HG03571 (cell line): ENCODE measurements at regions not wholly inside any gene's neighbourhood (a gene's known extent, or its start where the extent isn't known, plus 50 kb on each side); places are given as distances from the start of the nearest gene placed in this dataset.
"Not testable (repeated sequence)": the region's sequence is repeated elsewhere in the genome, so short reads cannot be mapped to it uniquely, and the experiment has no call there.

Experiments
- ATAC-seq: cut with Tn5 transposase; IDR thresholded peaks from one replicate; pipeline ENCODE4 v1.9.1; 2021; ENCODE audit not compliant: unreplicated experiment

DNA sequence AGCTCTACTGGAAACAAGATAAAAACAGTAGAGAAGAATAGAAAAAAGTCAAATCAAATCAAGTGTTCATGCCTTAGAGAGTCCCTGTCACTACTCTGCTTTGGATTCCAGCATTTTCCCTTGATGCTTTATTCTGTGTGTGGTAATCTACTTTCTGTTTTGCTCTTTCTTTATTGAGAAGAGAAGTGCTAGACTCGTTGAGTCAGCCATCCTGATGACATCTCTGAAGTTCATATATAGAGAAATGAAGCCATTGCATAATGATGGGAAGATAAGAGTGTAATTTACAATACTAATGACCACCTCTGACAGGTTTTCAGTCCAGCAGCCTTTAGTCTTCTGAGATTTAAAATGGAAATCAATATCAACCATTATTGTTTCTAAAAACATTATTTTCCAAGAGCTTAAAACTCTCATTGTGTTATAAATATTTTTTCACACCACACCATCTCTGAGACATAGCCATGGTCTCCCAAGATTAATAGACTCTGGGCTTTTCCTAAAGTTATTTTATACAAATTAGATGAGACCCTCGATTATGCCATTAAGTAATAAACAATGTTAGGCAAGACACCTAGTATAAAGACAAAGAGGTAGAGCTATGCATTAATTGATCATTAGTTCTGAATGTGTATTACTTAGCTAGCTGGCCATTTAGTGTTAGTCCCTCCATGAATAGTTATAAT lies 679.0 kb upstream of the ACVR2A start:
- ATAC-seq: no peak

DNA sequence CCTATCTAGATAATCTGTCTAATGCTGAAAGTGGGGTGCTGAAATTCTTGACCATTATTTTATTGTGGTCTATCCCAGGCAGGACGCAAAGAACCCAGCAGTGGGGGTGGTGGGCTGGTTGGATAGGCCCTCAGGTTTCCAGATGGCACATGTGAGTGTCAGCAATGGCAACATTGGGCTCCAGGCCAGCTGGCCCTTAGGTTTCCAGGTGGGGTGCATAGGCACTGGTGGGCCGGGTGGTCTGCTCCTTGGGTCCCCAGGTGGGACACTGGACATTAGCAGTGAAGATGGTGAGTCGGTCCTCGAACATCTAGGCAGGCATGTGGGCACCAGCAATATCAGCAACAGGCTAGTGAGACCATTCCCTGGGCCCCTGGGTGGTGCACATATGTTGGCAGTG lies 680.3 kb upstream of the ACVR2A start:
- no peak for ATAC-seq

DNA sequence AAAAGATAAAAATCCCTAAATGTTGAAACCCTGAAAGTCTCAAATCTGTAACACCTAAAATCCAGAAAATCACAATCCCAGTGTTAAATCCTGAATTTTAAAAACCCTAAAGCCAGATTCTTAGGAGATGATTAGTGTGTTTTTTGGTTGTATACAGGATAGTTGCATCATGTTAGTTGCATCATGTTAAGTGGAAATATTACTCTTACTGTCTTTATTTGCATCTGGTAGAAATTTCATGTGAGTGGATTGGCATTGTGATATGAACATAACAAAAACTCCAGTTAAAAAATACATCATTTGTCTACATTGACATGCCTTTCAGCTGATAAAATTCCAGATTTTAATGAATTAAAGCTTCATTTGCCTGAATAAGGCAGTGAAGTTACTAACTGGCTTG lies 683.1 kb upstream of the ACVR2A start:
- ATAC-seq: no peak

DNA sequence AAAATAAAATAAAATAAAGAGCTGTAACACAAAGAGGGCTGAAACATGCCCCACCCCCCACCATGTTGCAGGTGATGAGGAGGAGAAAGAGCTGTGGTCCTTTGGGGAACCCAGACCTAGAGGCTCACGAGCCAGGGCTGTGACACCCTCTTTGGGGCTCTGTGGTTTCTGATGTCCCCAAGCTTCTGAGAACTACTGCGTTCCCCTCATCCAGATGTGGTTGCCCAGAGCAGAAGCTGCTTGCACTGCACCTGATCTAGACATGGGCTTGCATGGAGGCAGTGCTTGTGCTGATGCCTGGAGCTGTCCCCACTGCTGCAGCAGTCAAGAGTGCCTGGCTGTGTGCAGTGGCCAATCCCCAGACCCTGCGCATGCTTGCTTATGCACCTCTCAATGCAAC lies 687.9 kb upstream of the ACVR2A start:
- ATAC-seq: no peak

DNA sequence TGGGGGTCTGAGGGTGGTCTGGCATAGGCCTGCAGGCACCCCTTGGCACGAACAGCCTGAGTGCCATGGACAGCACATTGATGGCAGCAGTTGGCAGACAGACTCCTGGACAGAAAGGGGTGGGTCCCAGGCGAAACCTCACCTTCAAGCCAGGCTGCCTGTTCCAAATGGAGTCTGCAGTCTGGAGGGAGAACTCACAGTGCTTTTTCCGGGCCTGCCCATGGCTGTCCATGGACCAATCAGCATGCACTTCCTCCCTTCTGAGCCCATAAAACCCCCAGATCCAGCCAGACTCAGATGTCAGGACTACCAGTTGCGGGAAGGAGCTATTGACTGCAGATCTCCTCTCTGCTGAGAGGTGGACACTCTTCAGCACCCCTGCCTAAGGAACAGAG lies 694.6 kb upstream of the ACVR2A start:
- ATAC-seq: no peak

DNA sequence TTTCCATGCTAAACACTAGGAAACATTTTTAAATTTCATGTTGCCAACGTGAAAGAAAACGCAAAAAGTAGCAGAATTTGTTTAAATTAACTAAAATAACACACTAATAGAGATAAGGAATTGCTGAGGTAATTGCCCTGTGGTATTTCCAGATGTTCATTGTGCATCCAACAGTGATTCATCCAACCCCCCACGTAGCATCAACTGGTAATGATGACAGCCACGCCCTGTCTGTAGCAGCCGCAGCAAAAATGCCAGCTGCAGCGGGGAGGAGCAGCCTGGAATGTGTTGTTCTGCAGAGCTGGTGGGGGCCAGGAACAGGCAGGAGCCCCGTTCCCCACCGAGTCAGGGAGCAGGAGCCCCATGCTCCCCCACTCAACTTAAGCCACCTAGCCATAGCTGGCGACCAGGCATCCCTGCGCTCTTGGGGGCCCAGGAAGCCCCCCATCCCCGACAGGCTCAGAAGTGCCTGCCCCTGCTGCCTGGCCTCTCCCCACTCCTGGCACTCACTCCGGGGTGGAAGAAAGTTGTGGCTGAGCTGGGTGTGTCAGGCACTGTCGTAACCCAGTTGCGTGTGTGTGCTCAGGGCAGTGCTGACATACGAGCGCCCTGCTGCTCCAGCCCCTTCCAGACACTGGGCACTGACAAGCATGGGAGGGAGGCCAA lies 695.1 kb upstream of the ACVR2A start:
- no peak for ATAC-seq

DNA sequence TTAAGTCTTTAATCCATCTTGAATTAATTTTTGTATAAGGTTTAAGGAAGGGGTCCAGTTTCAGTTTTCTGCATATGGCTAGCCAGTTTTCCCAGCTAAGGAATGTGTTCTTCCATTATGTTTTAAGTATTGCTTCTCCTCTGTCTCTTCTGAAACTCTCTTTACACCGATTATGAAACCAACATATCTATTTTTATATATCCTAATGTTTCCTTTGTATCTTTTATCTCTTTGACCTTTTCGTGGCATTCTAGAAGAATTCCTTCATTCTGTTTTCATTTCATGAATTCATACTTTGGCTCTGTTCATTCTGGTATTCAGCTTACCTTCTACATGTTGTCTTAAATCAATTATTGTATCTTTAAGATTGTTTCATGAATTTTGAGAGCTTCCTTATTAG lies 697.0 kb upstream of the ACVR2A start:
- ATAC-seq: no peak

DNA sequence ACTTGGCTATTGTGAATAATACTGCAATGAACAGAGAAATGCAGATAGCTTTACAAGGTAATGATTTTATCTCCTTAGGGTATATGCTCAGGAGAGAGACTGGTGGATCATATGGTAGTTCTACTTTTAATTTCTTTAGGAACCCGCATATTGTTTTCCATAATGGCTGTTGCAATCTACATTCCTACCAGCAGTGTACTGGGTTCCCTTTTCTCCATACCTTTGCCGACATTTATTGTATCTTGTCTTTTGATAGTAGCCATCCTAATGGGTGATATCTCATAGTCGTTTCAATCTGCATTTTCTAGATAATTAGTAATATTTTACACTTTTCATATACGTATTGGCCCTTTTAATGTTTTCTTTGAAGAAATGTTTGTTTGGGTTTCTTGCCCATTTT lies 702.9 kb upstream of the ACVR2A start:
- ATAC-seq: no peak

DNA sequence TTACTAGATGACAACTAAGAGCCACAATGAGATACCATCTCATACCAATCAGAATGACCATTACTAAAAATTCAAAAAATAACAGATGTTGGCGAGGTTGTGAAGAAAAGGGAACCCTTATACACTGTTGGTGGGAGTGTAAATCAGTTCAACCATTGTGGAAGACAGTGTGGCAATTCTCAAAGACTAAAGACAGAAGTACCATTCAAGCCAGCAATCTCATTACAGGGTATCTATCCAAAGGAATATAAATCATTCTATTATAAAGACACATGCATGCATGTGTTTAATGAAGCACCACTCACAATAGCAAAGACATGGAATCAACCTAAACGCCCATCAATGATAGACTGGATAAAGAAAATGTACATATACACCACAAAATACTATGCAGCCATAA lies 705.1 kb upstream of the ACVR2A start:
- ATAC-seq: not testable (repeated sequence)

DNA sequence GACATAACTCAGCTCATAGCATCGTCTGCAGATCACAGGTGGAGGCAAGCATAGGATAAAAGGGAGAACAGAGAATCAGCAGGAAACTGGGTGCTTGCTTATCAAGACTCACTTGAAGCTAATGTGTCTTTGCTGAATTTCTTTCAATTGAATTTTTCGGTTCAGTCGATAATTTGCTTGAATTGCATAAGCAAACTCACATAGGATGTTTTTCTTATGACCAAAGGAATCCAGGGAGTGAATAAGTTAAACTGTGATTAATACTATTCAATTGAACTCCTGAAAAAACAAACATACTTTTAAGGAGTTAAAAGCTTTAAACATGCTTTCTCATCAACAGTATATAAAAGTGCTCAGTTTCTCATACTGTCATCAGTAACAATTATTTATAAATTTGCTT lies 707.1 kb upstream of the ACVR2A start:
- no peak for ATAC-seq

DNA sequence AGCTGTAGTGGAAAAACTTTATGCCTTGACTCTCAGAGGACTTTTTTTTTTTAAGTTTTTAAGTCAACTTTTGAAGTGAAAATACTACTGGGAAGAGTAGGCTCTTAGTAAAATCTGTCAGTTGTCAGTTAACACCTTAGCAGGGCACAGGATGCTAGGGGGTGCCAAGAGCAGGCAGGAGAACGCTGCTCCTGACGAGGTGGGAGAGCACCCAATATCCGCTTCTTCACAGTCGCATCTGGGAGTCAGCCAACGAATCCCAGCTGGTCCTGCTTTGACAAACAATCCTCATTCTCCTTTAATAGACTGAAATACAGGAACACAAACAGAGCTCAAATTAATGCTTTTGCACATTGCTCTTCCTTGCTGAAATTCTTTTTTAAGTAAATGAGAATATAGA lies 709.5 kb upstream of the ACVR2A start:
- ATAC-seq: no peak

DNA sequence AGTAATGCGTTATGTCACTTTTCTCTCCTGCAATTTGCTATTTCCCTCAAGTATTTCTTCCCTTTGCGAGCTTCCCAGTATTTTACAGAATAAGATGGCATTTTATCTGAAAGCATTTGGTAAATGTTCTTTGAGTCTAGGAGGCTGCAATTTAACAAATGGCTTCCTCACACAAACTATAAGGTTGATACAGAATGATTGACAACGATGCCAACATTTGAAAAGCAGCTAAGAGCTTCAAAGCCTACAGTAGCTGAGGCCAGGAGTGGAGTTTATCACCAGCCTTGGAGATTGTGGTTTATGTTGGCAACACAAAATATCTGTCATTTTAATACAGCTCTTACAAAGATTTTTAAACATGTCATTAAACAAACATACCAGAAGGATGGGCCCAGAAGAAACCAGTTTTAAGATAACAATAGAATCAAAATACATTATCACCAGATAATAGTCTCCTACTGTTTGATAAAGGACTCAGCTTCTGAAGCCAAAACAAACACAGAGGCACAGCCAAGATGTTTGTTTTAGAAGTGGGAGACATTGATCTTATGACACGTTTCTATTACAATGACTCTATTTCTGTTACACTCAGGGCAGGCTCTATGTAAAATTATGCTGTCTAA lies 711.4 kb upstream of the ACVR2A start:
- no peak for ATAC-seq

DNA sequence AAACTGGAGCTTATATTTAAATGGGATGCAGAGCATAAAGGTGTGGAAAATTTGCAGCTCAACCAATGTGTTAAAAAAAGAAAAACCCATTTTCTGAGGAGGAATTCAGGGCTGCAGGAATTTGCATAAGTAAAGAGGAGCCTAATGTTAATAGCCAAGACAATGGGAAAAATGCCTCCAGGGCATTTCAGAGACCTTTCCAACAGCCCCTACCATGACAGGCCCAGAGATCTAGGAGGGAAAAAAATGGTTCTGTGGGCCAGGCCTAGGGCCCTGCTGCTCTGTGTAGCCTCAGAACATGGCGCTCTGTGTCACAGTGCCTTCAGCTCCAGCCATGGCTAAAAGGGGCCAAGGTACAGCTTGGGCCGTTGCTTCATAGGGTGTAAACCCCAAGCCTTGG lies 719.7 kb upstream of the ACVR2A start:
- no peak for ATAC-seq

DNA sequence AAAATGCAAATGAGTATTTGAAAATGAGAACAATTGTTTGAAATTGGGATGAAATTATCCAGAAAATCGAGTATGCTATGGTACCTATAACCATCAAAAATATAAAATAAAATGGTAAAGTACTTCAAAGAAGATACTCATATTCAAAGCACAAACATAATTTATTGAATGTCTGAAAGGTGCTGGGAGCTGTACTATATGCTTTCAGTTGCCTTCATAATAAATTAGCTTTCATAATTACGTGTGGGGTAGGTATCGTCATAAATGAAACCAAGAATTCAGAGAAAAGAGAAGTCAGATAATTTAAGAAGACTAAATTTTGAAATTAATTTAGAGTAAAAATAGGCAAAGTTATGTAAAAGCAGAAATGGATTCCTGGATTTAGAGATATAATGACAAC lies 721.9 kb upstream of the ACVR2A start:
- no peak for ATAC-seq

DNA sequence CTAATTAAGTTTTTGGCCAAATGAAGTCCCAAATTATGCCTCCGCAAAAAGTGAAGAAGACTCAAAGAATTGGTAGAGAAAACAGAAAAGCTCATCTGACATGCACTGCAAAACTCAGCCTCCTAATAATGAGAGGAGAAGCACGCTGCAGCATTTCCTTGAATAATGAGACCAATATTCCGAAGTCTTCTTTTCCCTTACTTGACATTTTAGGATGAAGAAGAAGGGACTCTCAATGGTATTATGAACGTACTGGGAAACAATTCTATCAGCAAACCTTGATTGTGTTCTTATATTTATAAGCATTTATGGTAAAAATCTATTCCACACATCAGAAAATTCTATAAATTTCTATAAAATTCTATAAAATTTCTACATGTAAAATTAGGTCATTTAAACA lies 733.9 kb upstream of the ACVR2A start:
- no peak for ATAC-seq

DNA sequence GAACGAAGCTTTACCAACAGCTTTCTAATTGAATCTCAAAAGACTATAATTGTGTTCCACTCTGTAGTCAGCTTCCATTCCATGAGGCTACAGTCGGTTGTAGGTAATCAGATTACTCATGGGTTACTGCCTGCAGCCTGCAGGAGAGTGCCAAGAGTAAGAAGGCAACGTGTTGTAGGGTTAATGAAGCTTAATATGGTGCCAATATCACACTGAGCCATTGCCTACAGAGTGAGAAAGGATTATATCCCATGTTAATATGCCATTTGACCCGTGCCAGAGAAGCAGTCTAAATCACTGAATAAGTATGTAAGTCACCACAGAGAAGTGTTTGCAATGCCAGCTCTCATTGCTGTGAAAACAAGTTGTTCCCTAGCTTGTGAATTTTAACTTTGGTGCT lies 734.5 kb upstream of the ACVR2A start:
- no peak for ATAC-seq

DNA sequence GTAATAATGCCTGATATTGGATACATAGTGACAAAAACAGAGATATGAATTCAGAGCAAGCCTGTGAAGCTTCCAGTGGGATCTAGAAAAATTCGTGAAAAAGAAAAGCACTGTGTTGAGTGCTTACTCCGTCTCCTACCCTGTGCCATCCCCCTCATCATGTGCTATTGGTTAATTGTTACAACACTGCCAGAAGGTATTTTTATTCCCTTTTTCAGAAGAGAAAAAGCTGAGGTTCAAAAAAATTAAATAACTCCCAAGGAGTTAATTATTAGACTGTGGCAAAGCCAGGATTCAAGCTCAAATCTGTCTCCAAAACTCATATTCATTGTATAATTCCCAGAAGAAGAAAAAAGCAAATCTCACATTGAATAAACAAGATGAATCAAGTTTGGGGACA lies 735.5 kb upstream of the ACVR2A start:
- ATAC-seq: no peak

DNA sequence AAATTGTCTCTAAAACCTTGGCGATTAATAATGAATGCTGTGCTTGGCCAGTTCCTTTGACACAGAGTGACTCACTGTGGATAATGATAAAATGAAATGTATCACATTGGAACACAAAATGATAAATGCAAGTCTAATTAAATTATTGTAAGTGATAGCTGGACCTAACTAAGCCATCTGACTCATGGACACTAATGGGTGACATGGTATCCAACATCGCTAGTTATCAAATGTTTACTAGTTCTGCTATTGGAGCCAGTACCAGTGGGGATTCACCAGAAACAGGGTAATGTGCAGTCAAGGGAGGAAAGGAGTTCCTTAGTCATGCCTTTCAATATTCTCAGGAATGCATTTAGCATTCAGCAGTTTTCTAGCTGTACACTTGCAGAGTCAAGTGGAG lies 736.3 kb upstream of the ACVR2A start:
- no peak for ATAC-seq

DNA sequence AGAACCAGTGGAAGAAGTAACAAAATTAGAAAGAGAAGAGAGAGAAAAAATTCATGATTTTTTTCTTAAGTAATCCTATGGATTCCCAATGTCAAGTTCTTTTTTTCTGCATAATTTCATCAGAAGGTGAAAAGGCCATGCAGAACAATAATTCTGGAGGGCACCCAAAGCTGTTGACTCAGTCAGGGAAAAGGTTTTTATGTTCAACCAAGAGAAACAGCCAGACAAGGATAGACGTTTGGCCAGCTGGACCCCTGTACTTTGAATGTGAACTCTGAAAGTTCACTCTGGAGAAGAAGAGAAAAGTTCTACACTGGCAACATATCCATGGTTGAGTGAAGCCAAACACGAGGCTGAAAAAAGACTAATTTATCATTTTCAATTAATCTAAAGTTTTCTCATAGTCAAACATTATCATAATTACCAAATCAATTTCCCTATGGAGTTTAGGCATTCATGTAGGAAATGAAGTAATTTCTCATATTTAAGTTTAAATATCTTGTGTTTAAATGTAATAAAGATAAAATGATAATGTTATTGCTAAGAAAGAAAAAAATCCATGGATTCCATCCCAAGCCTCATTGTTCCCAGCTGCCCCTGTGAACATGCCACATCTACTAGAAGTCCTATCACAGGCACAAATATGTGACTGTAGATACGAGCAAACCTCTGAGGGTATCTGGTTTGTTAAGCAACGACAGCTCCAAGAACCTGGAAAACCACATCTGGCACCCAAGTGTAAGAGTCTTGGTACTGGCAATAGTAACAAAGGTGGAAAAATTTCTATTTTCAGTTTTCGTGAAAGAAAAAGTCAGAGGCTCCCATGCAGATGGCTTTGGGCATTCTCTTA lies 742.7 kb upstream of the ACVR2A start:
- ATAC-seq: no peak

DNA sequence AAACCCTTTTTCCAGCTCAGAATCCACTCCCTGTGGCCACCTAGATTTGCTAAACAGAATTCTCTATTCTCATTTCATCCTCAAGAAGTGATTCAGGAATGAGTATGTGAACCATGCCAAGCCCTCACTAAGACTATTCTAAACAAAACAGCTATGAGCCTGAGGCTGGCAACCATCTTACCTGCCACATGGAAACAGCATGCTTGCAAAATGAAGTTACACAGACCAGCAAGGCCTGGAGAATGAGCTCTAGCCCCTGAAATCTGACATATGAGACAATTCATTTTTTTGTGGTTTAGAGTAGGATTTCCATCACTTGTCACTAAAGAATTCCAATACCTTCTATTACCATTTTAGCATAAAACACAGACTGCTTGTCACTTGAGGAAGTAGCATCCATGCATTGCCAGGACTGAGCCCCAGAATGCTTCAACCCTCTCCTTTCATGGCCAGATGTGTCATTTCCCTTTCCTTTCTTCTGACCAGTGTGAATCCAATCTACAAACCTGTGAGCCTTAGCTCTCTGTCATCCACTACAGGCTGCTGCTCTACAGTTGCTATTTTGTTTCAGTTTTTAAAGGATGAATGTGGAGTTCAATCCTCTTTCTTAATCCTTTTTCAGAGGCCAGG lies 744.3 kb upstream of the ACVR2A start:
- ATAC-seq: no peak

DNA sequence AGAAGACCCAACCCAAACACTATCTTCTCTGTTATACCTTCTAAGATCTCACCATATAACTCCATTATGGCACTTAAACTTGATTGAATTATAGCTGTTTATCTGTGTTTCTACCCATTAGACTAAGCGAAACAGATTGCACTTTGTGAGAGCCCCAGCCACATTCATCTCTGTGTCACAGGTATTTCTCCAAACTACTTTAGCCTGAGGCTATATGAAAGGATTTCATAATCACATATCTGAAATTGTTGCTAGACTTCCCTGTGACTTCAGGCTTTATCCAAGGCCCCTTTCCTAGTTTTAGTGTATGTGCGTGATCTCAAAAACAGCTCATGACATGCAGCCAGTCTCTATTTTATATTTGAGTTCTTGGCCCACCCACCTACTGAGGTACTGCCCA lies 745.0 kb upstream of the ACVR2A start:
- no peak for ATAC-seq
